Thymus (tissue), 11 donors: ENCODE measurements at regions not wholly inside any gene's neighbourhood (a gene's known extent, or its start where the extent isn't known, plus 50 kb on each side); places are given as distances from the start of the nearest gene placed in this dataset.

Experiments used
- DNase-seq, 9 donors: peaks; one replicate each; pipeline ENCODE4 v3.0.0-alpha.2; 2013; ENCODE audit warnings: low spot score in 9 of 9, low read depth in 6 of 9, missing footprints in 1 of 9
- H3K27ac ChIP-seq, 2 donors: one replicate each; pipeline ENCODE4 v1.5.1; 2013; ENCODE audit warnings: control low read depth in 1 of 2, low read depth in 1 of 2, low read length in 1 of 2, mild to moderate bottlenecking in 1 of 2, moderate library complexity in 1 of 2
- H3K27me3 ChIP-seq, 2 donors: one replicate each; pipeline ENCODE4 v1.5.1; 2013; ENCODE audit warnings: low read length in 1 of 2; ENCODE audit not compliant: control insufficient read depth in 2 of 2, insufficient read depth in 1 of 2
- H3K36me3 ChIP-seq, 2 donors: one replicate each; pipeline ENCODE4 v1.5.1; 2013; ENCODE audit warnings: low read length in 1 of 2, mild to moderate bottlenecking in 1 of 2, moderate library complexity in 1 of 2; ENCODE audit not compliant: control insufficient read depth in 2 of 2, insufficient read depth in 2 of 2
- H3K4me1 ChIP-seq, 2 donors: one replicate each; pipeline ENCODE4 v1.5.1; 2013; ENCODE audit warnings: low read length in 2 of 2; ENCODE audit not compliant: control insufficient read depth in 2 of 2, insufficient read depth in 2 of 2
- H3K4me3 ChIP-seq, 2 donors: one replicate each; pipeline ENCODE4 v1.5.1; 2013; ENCODE audit warnings: low read length in 2 of 2, control low read depth in 1 of 2, mild to moderate bottlenecking in 1 of 2
- H3K9me3 ChIP-seq, 2 donors: one replicate each; pipeline ENCODE4 v1.5.1; 2013; ENCODE audit warnings: low read length in 1 of 2, mild to moderate bottlenecking in 1 of 2; ENCODE audit not compliant: control insufficient read depth in 2 of 2, insufficient read depth in 1 of 2
- WGBS: extraction: QIAGEN DNeasy Blood & Tissue Kit; methylation state at CpG from one replicate; pipeline ENCODE4 v1.1.7; 2013; 5-methylcytosine and 5-hydroxymethylcytosine counted together
- donor health status: healthy.

GRCh38 chr19:28915202-28915601, 297.7 kb downstream of the UQCRFS1 start:
- Histone ChIP-seq H3K27me3 (no peaks in the 10 kb centered on the region), H3K4me1 (no peaks in the 10 kb centered on the region), H3K27ac (no peak overlapping the region), H3K9me3 (no peaks in the 10 kb centered on the region), H3K4me3 (no peak overlapping the region), H3K36me3 (no peaks in the 10 kb centered on the region)
- no peak for DNase-seq
- 93% methylated on average over 3 of the region's 3 CpGs for WGBS

- Histone ChIP-seq H3K4me1 (no peaks in the 10 kb centered on the region), H3K36me3 (no peaks in the 10 kb centered on the region), H3K27ac (no peak overlapping the region), H3K4me3 (no peak overlapping the region), H3K27me3 (no peaks in the 10 kb centered on the region), H3K9me3 (no peaks in the 10 kb centered on the region)
- DNase-seq: no peak
Measured at GRCh38 chr19:28914173-28914572, 298.8 kb downstream of the UQCRFS1 start.

GRCh38 chr19:28913626-28914025, 299.3 kb downstream of the UQCRFS1 start:
- no peaks in the 10 kb centered on the region for H3K27me3 ChIP-seq
- H3K4me1 ChIP-seq: no peaks in the 10 kb centered on the region
- no peak overlapping the region for H3K4me3 ChIP-seq
- H3K36me3 ChIP-seq: no peaks in the 10 kb centered on the region
- H3K27ac ChIP-seq: no peak overlapping the region
- no peaks in the 10 kb centered on the region for H3K9me3 ChIP-seq
- WGBS: 93% methylated on average over 6 of the region's 6 CpGs
- no peak for DNase-seq

- Histone ChIP-seq H3K9me3 (no peaks in the 10 kb centered on the region), H3K27ac (no peak overlapping the region), H3K4me3 (no peak overlapping the region), H3K36me3 (no peaks in the 10 kb centered on the region), H3K27me3 (no peaks in the 10 kb centered on the region), H3K4me1 (no peaks in the 10 kb centered on the region)
- no peak for DNase-seq
- WGBS: 77% methylated on average over 8 of the region's 8 CpGs
Measured at GRCh38 chr19:28908941-28909340, 304.0 kb downstream of the UQCRFS1 start.

- WGBS: 63% methylated on average over 7 of the region's 7 CpGs
- no peak overlapping the region for H3K4me3 ChIP-seq
- H3K4me1 ChIP-seq: no peaks in the 10 kb centered on the region
- H3K36me3 ChIP-seq: no peaks in the 10 kb centered on the region
- no peaks in the 10 kb centered on the region for H3K27me3 ChIP-seq
- H3K27ac ChIP-seq: no peak overlapping the region
- no peak for DNase-seq
- H3K9me3 ChIP-seq: no peaks in the 10 kb centered on the region
Measured at GRCh38 chr19:28907534-28907933, 305.4 kb downstream of the UQCRFS1 start.

- H3K4me3 ChIP-seq: no peak overlapping the region
- DNase-seq: no peak
- H3K9me3 ChIP-seq: no peaks in the 10 kb centered on the region
- H3K27me3 ChIP-seq: no peaks in the 10 kb centered on the region
- no peaks in the 10 kb centered on the region for H3K4me1 ChIP-seq
- no peaks in the 10 kb centered on the region for H3K36me3 ChIP-seq
- H3K27ac ChIP-seq: no peak overlapping the region
- 84% methylated on average over 9 of the region's 9 CpGs for WGBS
Measured at GRCh38 chr19:28905996-28906395, 307.0 kb downstream of the UQCRFS1 start.

- H3K36me3 ChIP-seq: no peaks in the 10 kb centered on the region
- 82% methylated on average over 4 of the region's 4 CpGs for WGBS
- H3K4me1 ChIP-seq: no peaks in the 10 kb centered on the region
- DNase-seq: no peak
- H3K27me3 ChIP-seq: no peaks in the 10 kb centered on the region
- no peak overlapping the region for H3K4me3 ChIP-seq
- H3K27ac ChIP-seq: no peak overlapping the region
- H3K9me3 ChIP-seq: no peaks in the 10 kb centered on the region
Measured at GRCh38 chr19:28899703-28900102, 313.2 kb downstream of the UQCRFS1 start.

- 86% methylated on average over 5 of the region's 5 CpGs for whole genome bisulfite sequencing
- DNase-seq: no peak
- Histone ChIP-seq H3K27ac (no peak overlapping the region), H3K36me3 (no peaks in the 10 kb centered on the region), H3K4me1 (no peaks in the 10 kb centered on the region), H3K4me3 (no peak overlapping the region), H3K27me3 (no peaks in the 10 kb centered on the region), H3K9me3 (no peaks in the 10 kb centered on the region)
Measured at GRCh38 chr19:28898249-28898648, 314.7 kb downstream of the UQCRFS1 start.

- H3K4me3 ChIP-seq: no peak overlapping the region
- 85% methylated on average over 14 of the region's 14 CpGs for WGBS
- DNase-seq: no peak
- H3K27ac ChIP-seq: no peak overlapping the region
- peaks cover 0 to 7% of the 10 kb centered on the region in 2 donors for H3K27me3 ChIP-seq
- H3K36me3 ChIP-seq: no peaks in the 10 kb centered on the region
- no peaks in the 10 kb centered on the region for H3K4me1 ChIP-seq
- H3K9me3 ChIP-seq: no peaks in the 10 kb centered on the region
Measured at GRCh38 chr19:28889941-28890670, 322.8 kb downstream of the UQCRFS1 start.
